ENCODE measurements at regions not wholly inside any gene's neighbourhood (a gene's known extent, or its start where the extent isn't known, plus 50 kb on each side); places are given as distances from the start of the nearest gene placed in this dataset.

DNA sequence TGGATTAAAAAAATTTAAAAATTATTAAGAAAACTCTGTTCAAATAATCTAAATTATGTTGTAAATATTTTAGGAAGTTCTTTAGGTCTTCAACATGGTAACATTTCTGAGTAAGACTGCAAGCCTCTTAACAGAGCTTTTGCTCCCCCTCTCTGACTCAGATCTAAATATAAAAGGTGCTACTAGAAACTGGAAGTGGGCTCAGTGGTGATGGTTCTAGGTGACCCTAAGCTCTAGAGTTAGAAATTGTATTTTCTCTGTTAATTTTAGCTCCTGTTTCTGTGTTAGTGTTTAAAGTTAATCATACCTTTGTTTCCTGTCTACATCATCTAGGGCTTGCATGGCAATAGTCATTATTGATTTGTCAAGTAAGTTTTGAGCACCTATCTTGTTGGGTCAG is 159.9 kb upstream of the MEIS2 start:
- DNase-seq: no peak
- H3K36me3 ChIP-seq (replicated peaks): no peaks in the 10 kb centered on the region
- H3K4me3 ChIP-seq (ENCODE audit: low read depth, low read length): no peak overlapping the region
- no peaks in the 10 kb centered on the region for H3K27me3 ChIP-seq (replicated peaks)
- in situ Hi-C loops (cut with HindIII; ENCODE audit: low pct_ligation_motif_present, low sequenced_read_pairs): no loop called here
- H3K27ac ChIP-seq: no peak overlapping the region
- TF ChIP-seq, protein P1, sequence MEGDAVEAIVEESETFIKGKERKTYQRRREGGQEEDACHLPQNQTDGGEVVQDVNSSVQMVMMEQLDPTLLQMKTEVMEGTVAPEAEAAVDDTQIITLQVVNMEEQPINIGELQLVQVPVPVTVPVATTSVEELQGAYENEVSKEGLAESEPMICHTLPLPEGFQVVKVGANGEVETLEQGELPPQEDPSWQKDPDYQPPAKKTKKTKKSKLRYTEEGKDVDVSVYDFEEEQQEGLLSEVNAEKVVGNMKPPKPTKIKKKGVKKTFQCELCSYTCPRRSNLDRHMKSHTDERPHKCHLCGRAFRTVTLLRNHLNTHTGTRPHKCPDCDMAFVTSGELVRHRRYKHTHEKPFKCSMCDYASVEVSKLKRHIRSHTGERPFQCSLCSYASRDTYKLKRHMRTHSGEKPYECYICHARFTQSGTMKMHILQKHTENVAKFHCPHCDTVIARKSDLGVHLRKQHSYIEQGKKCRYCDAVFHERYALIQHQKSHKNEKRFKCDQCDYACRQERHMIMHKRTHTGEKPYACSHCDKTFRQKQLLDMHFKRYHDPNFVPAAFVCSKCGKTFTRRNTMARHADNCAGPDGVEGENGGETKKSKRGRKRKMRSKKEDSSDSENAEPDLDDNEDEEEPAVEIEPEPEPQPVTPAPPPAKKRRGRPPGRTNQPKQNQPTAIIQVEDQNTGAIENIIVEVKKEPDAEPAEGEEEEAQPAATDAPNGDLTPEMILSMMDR (IDR thresholded peaks at IDR 0.05; ENCODE audit: low read depth, low read length, missing control alignments): no peak

DNA sequence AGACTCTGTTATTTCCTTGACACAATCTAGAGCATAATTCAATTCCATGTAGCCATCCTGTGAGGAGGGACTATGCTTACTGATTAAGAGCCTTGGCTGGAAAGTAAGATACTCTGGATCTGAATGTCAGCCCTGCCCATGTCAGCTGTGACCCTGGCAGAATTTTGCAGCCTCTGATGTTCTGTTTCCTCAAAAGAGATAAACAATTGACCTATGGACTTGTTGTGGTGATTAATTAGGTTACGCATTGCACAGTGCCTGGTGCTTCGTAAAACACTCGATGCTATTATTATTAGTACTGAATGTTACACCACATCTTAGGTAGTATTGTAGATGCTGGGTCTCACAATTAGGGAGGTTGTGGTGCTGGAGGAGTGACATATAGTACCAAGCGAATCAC is 161.3 kb upstream of the MEIS2 start:
- no peak for DNase-seq
- no peak overlapping the region for H3K27ac ChIP-seq
- in situ Hi-C loops (cut with HindIII; ENCODE audit: low pct_ligation_motif_present, low sequenced_read_pairs): no loop called here
- H3K4me3 ChIP-seq (ENCODE audit: low read depth, low read length): no peak overlapping the region
- H3K27me3 ChIP-seq (replicated peaks): no peaks in the 10 kb centered on the region
- no peaks in the 10 kb centered on the region for H3K36me3 ChIP-seq (replicated peaks)
- TF ChIP-seq, protein P1 (IDR thresholded peaks at IDR 0.05; ENCODE audit: low read depth, low read length, missing control alignments): no peak

DNA sequence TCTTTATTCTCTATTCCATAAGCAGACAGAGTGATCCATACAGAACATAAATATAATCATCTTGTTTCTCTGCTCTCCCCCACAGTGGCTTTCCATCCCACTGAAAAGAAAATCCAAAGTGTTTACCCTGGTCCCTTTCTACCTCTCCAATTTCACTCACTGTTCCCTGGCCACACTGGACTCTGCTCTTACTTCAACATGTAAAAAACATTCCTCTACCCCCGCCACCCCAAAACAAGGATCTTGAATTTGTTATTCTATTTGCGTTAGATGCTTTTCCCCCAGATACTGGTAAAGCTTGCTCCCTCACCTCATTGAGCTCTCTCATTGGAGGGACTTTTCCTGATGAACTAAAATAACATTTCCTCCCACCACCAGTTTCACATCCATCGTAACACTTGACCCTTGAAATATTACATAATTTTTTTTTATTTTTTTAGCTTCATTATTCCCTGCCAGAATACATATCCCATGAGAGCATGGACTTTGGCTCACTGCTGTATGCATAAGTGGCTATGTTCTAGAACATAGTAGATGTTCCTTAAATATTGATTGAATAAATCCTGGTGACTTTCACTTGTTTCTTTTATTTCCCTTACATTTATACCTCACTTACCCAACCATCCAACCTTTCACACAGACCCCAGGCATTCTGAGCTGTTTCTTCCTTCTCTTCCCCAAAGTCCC is 162.7 kb upstream of the MEIS2 start:
- no peak for DNase-seq
- Histone ChIP-seq H3K36me3 (replicated peaks) (no peaks in the 10 kb centered on the region), H3K27ac (no peak overlapping the region), H3K4me3 (ENCODE audit: low read depth, low read length) (no peak overlapping the region), H3K27me3 (replicated peaks) (no peaks in the 10 kb centered on the region)
- in situ Hi-C loops (cut with HindIII; ENCODE audit: low pct_ligation_motif_present, low sequenced_read_pairs): no loop called here
- TF ChIP-seq, protein P1 (IDR thresholded peaks at IDR 0.05; ENCODE audit: low read depth, low read length, missing control alignments): no peak

DNA sequence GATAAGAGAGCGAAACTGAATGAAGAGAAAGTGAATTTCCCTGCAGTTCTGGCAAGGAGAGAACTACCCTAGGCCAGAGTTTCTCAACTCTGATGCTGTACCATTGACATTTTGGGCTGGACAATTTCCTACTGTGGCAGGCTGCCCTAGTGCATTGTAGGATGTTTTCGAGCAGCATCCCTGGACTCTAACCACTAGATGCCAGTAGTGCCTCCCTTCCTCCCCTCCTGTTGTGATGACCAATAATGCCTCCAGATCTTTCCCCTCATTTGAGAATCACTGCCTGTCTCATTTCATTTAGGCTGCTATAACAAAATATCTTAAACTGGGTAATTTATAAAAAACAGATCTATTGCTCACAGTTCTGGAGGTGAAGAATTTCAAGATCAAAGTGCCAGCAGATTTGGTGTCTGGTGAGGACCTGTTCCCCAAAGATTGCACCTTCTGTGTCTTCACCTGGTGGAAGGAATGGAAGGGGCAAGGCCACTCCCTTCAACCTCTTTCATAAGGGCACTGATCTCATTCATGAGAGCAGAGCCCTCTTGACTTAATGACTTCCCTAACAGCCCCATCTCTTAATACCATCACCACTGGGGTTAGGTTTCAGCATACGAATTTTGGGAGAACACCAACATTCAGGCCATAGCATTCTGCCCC is 188.9 kb upstream of the MEIS2 start:
- Histone ChIP-seq H3K36me3 (replicated peaks) (no peaks in the 10 kb centered on the region), H3K4me3 (ENCODE audit: low read depth, low read length) (no peak overlapping the region), H3K27me3 (replicated peaks) (no peaks in the 10 kb centered on the region), H3K27ac (no peak overlapping the region)
- peak; percentile 2 for DNase-seq
- TF ChIP-seq, protein P1 (IDR thresholded peaks at IDR 0.05; ENCODE audit: low read depth, low read length, missing control alignments): peak; percentile 39
- in situ Hi-C loops (cut with HindIII; ENCODE audit: low pct_ligation_motif_present, low sequenced_read_pairs): no loop called here

GRCh38 chr15:37291920-37292319 is 191.6 kb upstream of the MEIS2 start:
- Histone ChIP-seq H3K27me3 (replicated peaks) (no peaks in the 10 kb centered on the region), H3K4me3 (ENCODE audit: low read depth, low read length) (no peak overlapping the region), H3K36me3 (replicated peaks) (no peaks in the 10 kb centered on the region), H3K27ac (no peak overlapping the region)
- no peak for DNase-seq
- TF ChIP-seq, protein P1 (IDR thresholded peaks at IDR 0.05; ENCODE audit: low read depth, low read length, missing control alignments): no peak
- in situ Hi-C loops (cut with HindIII; ENCODE audit: low pct_ligation_motif_present, low sequenced_read_pairs): no loop called here

All from brain microvascular endothelial cell (primary cell).